Renal cortex interstitium (tissue), 11 donors: ENCODE measurements at regions not wholly inside any gene's neighbourhood (a gene's known extent, or its start where the extent isn't known, plus 50 kb on each side); places are given as distances from the start of the nearest gene placed in this dataset.
A peak's percentile ranks its signal among the peaks of the same experiment; 100 is the strongest.
"Not testable (repeated sequence)": the region's sequence is repeated elsewhere in the genome, so short reads cannot be mapped to it uniquely, and the experiment has no call there.

Experiments used
- DNase-seq, 11 donors: peaks; one replicate each; pipeline ENCODE4 v3.0.0-alpha.2; 2013; ENCODE audit warnings: low read depth in 9 of 11, low spot score in 4 of 11; ENCODE audit errors: extremely low read depth in 1 of 11

DNA sequence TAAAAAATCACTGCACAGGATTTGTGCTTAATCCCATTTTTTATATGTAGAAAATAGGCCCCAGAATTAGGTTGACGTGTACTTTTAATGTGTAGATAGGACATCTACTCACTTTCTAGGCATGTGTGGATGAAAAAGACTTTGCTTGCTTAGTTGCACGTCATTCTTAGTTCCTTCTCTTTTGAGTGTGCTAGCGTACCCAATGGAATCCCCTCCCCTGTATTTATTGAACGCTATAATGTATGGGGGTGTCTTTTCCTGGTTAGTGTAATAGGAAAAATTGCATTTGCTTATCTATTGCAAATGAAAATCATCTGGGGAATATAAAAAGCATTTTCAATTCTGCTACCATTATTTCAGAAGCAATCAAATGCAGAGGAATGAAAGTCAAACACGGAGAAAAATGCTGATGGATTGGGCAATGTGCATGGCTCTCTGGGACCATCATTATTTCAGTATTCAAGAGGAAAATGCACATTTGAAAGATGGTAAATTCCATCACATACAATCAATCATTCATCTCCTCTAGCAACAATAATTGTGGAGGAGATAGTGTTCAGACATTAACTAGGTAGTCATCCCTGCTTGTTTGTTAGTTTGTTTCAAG, 277.0 kb upstream of the B3GALT2 start:
- no peak for DNase-seq

DNA sequence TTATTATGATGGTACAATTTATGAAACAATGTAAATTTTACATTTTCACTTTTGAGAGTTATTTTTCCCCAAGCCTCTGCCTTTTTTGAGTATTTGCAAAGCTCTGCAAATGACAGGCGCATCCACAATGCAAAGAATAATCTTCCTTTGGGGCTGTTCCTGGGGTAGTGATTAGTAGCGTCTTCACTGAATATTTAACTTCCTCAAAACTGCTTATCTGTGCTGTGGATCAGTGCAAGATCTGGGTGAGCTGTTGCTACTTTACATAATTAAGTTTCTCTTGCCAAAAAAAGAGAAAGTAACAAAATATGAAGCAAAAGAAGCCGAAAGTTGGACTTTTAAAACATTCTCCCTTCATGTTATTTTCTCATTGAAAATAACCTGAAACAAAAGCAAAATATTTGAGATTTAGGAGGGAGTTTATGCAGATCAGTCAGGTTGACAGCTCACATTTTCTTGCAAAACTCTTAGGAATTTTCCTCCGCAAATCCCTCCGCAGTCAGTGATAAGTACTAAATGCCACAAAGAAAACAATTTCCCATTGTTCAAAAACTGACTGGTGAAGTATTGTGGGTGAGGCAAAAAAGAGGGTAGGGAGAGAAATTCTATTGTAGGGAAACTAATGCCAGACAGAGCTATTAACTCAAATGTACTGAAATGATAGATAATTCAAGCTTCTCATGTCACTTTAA, 276.4 kb upstream of the B3GALT2 start:
- no peak for DNase-seq

DNA sequence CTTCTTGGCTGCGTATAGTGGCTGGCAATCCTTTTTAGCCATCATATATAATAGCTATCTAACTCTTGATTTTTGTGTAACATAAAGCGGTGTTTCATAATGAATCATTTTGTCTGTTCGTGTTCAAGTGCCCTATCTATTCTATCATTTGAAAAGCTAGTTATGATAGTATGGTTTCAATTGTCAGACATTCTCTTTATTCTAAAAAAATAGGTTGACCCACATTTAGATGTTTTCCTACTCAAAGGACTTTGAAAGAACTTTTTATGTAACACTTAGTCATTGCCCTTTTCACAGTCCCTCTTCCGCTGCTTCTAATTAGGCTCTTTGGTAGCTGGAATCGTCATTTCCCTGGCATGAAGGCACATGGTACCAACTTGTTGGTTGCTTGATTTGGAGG, 272.2 kb upstream of the B3GALT2 start:
- no peak for DNase-seq

GRCh38 chr1:193457676-193458075, 271.3 kb upstream of the B3GALT2 start:
- peak in 1 of 11 donors; percentile 16 for DNase-seq

DNA sequence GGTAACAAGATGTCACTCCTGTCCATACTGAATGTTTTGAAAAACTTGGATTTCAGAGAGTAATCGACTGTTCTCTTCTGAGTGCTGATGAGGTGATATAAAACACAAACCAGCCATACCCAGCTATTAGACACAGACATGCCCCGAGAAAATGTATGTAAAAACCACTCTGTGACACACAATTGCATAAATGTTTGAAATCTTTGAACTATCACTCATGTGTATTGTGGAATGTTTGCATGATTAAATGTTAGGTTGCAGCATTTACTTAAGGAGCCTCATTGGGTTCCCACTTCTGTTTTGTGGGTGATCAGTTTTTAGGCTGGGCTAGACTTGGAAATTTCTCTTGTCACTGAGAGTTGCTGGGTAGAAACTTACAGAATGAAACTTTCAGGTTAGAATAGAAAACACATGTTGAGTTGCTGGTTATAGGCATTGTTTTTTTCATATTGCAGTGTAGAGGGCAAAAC, 270.4 kb upstream of the B3GALT2 start:
- no peak for DNase-seq

DNA sequence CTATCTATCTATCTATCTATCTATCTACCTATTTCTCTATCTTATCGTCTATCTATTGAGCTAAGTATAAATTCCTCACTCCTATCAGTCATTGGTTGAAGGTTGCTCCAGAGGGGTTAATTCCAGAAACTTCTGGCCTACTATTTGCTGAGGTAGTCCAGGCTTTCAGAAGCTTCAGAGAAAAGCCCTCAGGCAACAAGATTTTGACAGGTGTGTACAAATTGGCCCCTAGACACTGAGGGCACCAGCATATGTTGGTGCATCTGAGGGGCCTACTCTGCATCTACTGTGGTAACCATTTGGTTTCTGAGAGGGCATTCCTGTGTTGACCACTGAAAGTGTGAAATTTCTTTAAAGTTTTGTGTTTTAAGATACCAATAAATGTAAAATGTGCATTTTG, 265.2 kb upstream of the B3GALT2 start:
- no peak for DNase-seq

DNA sequence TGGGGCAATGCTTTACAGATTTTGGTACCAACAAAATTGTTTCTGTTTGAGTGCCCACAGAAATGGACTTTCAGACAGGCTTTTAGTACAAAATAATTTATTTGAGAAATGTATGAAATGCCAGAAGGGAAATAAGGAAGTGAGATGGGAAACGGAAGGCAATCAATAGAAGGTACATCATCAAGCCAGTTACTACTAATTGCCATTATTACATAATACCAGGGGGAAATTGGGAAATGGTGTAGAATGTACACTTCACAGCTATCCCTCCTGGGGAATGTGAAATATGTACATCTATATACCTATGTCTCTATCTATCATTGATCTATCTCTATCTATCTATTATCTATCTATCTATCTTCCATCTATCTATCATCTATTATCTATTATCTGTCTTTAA, 264.6 kb upstream of the B3GALT2 start:
- DNase-seq = no peak

GRCh38 chr1:193448682-193449461, 262.5 kb upstream of the B3GALT2 start:
- no peak for DNase-seq

GRCh38 chr1:193443886-193444285, 257.5 kb upstream of the B3GALT2 start:
- DNase-seq = no peak

- no peak for DNase-seq
These were observed 252.4 kb upstream of the B3GALT2 start for GRCh38 chr1:193438771-193439170.

- DNase-seq = no peak
These were observed 251.9 kb upstream of the B3GALT2 start for GRCh38 chr1:193438312-193438711.

DNA sequence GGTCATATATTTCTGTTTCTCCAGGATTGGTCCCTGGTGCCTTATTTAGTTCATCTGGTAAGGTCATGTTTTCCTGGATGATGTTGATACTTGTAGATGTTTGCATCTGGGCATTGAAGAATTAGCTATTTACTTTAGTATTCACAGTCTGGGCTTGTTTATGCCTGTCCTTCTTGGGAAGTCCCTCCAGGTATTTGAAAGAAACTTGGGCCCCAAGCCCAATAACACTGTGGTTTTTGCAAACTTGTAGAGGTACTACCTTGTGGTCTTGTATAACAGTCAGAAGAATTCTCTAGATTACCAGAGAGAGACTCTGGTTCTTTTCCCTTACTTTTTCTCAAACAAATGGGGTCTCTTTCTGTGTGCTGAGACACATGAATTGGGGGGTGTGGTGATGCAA, 251.4 kb upstream of the B3GALT2 start:
- DNase-seq = no peak

GRCh38 chr1:193437333-193437732, 250.9 kb upstream of the B3GALT2 start:
- DNase-seq = not testable (repeated sequence)

DNA sequence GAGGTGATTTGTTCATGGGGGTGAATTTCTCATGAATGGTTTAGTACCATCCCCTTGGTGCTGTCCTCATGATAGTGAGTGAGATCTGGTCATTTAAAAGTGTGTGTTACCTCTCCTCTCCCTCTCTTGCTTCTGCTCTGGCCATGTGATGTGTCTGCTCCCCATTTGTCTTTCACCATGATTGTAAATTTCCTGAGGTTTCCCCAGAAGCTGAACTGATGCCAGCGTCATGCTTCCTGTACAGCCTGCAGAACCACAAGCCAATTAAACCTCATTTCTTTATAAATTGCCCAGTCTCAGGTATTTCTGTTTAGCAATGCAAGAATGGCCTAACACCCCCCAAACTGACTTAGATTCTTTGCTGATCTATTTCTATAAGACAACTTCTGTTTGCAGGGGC, 249.4 kb upstream of the B3GALT2 start:
- no peak for DNase-seq

DNA sequence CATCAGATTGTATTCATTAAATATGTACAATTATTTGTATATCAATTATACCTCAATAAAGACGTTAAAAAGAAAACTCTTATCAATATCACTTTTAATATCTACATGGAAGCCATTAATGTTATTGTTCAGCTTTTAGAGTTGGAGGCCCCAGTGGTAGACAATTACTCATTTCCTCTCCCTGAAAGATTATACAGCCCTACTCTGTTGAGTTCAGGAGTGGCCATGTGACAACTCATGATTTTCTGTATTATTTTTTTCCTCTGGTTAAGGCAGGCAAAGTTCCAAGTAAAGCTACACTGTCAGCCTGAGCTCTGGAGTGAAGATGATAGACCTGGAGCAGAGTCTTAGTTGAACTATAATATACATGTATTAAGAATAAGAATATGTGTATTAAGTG, 247.9 kb upstream of the B3GALT2 start:
- DNase-seq = no peak

GRCh38 chr1:193433599-193433998, 247.2 kb upstream of the B3GALT2 start:
- DNase-seq = no peak

DNA sequence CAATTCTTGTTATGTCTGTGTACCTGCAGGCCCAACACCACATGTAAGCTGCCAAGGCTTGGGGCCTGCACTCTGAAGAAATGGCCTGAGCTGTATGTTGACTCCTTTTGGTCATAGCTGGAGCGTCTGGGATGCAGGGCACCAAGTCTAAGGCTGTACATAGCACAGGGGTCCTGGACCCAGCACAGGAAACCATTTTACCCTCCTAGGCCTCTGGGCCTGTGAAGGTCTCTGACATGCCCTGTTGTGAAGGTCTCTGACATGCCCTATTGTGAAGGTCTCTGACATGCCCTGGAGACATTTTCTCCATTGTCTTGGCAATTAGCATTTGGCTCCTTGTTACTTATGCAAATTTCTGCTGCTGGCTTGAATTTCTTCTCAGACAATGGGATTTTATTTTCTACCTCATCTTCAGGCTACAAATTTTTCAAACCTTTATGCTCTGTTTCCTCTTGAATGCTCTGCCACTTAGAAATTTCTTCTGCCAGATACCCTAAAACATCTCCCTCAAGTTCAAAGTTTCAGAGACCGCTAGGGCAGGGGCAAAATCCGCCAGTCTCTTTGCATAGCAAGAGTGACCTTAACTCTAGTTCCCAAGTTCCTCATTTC, 246.7 kb upstream of the B3GALT2 start:
- DNase-seq = no peak

DNA sequence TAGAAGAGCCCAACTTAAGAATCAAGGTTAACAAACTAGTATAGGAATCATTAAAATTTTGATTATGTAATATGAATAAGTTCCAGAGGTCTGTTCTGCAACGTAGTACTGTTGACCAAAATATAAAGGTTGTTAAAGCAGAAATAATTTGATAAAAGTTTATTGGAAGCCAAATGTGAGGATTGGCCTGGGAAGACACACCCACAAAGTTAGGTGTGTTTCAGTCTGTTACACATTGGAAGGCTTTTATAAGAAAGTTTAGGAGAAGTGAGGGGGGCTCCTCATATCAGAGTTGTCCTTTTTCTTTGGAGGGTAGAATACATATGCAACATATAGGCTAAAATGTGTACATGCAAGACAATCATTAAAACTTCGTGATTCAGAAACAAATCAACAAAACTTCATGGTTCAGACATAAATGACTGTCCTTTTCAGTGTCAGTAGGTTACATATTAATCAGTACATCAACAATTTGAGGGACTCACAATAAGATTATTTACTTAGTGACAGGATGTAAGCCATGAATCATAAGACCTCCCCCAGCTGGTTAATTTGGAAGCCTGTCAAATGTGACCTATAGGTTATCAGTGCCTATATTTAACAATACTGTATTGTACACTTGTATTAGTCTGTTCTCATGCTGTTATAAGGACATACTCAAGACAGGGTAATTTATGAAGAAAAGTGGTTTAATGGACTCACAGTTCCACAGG, 245.0 kb upstream of the B3GALT2 start:
- DNase-seq = no peak

DNA sequence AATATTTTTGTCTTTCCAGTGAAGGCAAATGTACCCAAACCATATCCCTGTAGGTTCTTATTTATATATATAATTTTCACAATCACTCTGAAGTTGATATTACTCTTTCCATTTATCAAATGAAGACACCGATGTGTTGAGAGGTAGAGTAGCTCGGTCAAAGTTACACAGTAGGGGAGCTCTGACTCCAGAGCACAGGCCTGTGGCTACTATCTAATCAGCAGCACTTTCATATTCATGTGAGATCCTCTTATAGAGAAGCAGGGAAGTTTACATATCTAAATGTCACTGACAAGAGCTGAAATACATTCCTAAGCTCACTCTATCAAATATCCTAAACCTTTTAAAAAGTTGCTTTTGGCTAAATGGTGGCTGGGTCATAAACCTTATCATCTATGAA, 241.1 kb upstream of the B3GALT2 start:
- DNase-seq = no peak
